Stimulated activated CD8-positive, alpha-beta memory T cell treated with anti-CD3 and anti-CD28 coated beads, Interleukin-2, amount 100 ng/mL, for 48 hours (primary cell): ENCODE measurements at regions not wholly inside any gene's neighbourhood (a gene's known extent, or its start where the extent isn't known, plus 50 kb on each side); places are given as distances from the start of the nearest gene placed in this dataset.
"Not testable (repeated sequence)": the region's sequence is repeated elsewhere in the genome, so short reads cannot be mapped to it uniquely, and the experiment has no call there.

Experiments
- DNase-seq, 2 donors: peaks; one replicate each; pipeline ENCODE4 v3.0.0-alpha.2; 2020; ENCODE audit warnings: low read depth in 2 of 2

DNA sequence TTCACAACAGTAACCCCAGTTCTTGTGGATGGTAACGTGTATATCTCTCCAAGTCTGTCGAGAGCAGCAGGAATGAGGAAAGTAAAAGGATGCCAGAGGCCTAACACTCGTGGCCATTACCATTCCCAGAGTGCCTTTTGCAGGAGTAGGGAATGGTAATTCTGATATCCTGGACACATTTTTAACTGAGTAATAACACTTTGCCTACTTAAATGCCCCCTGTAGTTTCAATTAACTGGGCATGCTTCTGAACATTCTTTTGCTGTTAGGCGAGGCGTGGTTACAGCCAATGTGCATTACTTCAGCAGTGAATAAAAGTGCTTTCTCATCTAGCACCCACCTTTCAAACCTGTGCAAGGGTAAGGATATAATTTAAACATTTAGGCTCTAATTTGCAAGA lies 258.5 kb upstream of the ADGRL2 start:
- DNase-seq, result no peak

DNA sequence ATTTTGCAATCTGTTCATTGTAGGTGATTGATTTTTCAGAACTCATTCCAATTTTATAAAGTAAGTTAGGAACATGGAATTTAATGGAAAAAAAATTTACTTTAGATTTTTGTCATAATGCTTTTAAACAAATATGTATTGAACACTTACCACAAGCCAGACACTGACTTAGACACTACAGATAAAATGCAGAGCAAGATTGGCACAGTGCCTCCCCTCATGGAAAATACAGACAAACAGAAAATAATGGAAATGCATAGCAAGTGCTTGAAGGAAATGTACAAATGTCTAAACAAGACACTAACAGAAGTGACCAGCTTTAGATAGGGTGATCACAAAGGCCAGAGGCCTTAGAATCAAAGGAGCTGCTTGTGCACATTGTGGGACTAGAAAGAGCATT lies 260.5 kb upstream of the ADGRL2 start:
- DNase-seq, result no peak

DNA sequence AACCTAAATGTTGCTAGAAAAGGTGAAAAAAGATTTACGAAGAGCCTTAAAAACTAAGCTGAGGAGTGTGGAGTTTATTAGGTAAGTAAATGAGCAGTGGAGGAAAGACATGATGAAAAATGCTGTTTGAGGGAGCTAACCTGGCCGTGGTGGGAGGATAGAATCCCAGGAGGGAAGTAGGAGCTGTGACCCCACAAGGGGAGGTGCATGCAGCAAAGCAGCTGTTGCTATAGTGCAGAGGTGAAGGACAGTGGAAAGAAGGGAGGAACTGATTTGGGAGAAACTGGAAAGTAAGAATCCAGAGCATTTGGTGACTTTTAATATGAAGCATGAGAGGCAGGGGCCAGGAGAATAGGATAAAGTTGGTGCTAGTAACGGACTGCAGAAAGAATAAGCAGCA lies 271.7 kb upstream of the ADGRL2 start:
- no peak for DNase-seq

DNA sequence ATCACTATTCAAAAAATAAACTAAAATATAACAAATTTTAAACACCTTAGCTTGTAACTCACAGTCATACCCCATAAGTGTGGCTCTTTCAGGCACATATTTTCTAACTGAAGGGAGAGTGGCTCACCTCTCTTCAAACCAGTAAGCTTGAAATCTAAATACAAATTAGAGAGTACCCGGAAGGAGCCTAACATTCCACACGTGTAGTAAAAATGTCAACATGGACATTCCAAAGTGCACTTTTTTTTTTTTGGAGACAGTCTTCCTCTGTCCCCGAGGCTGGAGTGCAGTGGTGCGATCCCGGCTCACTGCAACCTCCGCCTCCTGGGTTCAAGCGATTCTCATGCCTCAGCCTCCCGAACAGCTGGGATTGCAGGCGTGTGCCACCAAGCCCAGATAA lies 275.6 kb upstream of the ADGRL2 start:
- no peak for DNase-seq

DNA sequence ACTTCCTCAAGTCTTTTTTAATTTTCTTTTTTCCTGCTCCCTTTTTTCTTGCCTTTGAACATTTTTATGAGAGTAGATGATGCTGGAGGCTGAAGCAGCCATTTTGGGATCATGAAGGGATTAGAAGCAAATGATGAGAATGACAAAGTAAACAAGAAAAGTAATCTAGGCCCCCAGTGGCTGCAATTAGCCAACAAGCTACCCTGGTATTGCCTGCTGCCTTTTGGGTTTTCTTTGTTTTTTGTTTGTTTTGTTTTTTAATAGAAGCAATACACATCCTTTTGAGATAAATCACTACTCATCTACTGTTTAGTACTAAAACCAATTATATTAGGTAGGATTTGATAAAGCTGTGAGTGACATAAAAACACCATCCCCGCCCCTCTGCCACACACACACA lies 280.7 kb upstream of the ADGRL2 start:
- no peak for DNase-seq

DNA sequence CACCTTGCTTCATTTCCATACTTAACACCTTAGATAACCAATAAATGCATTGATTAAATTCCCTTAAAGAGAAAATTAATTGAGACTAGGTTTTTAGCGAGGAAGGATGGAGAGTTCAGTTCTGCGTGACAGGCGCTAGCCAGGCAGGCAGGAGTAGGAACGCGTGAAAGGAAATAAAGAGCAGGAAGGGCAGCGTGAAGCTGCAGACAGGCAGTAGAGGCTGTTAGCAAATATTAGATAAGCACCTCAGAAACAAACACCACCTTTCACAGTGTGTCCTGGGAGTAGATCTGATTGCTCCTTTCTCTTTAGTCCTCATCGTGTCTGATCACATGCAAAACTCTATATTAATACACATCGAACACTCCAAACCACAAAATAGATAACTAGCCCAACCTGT lies 282.7 kb upstream of the ADGRL2 start:
- DNase-seq, result no peak

DNA sequence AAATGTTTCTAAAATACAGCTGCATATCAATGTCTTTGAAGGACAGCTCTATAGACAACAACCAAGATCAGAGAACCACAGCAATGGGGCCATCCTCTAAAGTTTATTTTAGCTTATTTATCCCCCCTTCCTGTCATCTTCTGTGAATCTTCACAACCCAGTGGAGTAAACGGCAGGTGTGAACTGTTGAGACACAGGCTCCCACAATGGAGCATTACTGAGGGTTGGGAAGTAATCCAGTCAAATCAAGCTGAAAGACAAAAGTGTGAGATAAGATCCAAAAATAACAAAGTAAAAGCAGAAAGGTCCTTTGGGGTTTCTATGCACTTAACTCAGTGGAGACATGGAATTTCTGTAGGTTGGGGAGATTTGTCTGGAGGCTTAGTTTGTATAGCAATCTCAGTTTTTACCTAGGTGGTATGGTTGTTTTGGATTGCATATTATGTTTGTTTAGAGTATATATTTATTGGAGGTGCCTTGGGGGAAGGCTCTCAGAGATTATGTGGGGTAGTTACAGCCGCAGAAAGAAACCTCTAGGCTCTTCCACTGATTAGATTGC lies 286.9 kb upstream of the ADGRL2 start:
- DNase-seq, result no peak

DNA sequence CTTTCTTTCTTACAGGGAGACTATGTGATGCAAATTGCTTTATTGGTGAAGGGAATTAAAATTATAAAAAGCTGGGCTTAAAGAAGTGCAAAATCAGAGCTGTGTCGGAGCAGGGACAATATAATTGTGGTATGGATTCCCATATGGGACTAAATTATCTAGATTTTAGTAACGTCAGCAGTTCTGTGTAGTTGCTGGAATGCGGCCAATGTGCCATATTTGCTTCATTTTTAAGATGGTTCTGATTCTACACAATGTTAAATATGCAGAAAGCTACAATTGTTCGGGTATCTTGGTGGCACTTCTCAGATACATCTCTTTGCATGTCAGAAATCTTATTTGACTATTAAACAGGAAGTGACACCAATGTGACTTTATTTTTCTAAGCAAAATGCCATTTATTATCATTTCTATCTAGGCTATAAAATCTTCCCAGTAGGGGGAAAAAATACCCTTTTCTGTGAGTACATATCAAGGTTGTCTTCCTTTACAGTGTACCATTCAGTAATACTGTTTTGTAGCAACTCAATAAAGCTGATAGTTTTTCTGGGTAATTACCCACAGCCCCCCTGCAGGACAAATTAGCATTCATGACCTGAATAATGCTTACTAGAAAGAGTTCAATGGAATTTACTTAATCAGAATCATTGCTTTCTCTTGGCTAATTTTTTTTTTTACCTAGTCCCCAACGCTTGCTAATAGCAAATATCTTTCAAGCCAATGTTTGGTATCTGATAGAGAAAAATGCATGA lies 288.3 kb upstream of the ADGRL2 start:
- DNase-seq, result no peak

DNA sequence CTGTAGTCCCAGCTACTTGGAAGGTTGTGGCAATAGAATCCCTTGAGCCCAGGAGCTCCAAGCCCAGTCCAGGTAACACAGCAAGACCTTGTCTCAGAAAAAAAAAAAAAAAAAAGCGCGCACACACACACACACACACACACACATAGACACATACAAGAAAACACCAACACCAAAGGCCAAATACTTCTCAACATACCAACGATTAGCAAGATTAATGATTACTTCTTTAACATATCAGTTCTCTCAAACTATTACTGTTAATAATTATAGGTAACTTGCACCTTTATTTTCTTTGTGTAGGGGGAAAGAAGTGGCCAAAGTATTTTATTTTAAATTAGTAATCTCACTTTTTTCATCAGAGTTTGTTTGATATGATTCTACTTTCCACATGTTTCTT lies 289.5 kb upstream of the ADGRL2 start:
- no peak for DNase-seq

DNA sequence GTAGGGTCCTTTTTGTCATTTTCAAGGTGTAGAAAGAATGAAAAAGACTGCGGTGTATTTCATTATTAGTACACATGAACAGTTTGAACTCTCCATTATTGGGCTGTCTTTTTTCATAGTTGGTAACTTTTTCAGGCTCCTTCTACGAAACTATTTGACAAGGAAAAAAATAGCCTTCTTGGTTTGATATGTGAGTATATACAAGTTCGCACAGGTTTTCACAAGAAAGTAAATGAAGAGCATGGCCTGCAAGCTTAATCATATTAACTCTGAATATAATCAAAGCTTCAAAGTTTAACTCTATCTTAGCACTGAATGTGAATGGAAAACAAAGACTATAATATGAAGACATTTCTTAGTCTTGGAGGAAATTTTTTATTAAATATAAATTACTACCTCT lies 290.0 kb upstream of the ADGRL2 start:
- no peak for DNase-seq

DNA sequence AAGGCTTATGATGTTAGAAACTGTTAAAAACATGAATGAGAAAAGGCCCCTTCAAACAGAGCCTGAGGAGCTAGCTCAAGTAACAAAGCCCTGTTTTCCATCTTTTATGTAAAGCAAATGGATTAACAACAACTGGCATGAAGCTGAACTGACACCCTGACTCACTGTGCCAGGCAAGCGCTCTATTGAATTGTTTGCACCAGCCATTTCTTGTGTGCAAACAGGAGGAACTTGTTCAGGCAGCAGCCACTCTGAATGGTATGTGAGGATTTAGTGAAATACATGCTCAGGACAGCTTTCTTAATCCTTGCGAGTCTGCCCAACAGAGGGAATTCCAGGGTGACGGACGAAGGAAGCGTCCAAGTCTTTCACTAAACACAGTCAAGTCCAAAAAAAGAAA lies 291.1 kb upstream of the ADGRL2 start:
- DNase-seq, result no peak

DNA sequence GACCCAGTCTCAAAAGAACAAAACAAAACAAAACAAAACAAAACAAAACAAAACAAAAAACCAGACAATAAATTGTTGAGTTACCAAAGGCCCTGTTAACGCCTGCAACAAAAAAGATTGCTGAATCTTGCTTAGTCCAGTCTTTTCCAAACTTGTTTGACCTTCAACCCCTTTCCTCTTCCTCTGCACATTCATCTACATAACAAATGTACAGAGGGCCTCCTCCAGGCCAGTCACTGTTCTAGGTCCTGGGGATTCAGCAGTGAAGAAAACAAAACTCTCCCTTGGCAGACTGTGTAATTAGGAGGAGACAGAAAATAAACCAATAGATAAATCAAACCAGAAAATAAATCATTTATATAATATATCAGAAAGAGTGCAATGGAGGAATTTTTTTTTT lies 294.0 kb upstream of the ADGRL2 start:
- DNase-seq, result no peak

DNA sequence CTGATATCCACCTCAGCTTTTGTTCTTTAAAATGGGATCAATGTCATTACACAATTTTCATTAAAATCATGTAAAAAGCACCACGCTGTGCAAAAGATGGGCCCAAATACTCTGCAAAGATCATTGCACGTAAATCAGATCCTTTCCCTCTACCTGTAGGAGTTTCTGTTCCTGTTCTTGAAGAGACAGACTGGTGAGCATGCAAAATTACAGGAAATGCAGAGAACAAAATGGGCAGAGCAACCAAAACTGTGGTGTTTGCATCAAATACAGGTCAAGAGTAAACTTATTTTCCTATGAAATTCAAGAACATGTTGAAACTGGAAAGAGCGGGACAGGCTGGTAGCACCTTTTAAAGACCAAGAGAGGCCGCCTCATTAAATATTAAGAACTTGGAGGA lies 294.9 kb upstream of the ADGRL2 start:
- no peak for DNase-seq

DNA sequence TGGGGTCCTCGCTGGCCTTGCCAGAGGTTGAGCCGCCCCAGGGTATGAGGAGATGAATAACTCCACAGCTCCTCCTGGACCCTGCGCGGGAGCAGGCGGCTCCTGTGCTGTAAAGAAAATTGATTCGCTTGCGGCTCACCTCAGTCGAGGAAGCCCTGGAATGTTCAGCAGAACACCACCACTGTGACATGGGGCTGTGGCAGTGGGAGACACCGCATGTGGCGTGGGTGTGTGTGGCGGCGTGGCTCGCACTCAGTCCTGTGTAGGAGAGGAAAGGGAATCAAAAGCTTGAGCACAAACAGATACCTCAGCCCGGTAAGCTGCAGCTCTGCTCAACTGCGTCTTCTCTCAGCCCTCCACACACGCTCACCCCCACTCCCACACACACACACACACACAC lies 295.9 kb upstream of the ADGRL2 start:
- not testable (repeated sequence) for DNase-seq

DNA sequence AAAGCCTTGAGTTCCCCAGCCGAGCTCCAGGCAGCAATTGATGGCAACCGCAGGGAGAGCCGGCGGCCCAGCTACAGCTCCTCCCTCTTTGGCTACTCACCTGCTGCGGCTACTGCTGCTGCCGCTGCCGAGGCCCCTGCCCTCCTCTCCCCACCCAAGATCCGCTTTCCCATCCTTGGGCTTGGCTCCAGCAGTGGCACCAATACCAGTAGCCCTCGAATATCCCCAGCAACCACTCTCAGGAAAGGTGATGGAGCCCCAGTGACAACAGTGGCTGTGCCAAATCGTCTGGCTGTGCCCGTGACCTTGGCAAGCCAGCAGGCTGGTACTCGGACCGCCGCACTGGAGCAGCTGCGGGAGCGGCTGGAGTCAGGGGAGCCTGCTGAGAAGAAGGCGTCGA lies 298.0 kb upstream of the ADGRL2 start:
- DNase-seq, result not testable (repeated sequence)

DNA sequence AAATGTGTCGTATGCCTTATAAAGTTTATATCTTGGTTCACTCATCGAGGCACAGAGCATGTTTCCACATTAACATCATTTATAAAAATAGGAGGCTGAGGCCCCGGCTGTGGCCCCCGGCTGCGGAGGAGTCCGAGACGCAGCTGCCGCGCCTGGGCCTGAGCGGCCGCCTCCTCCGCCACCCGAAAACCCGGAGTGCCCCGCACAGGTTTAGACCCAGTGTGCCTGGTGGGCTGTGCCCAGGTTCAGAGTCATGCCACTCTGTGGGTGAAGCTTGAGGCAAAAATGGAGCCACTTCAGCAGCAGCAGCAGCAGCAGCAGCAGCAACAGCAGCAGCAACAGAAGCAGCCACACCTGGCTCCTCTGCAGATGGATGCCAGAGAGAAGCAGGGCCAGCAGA lies 299.2 kb upstream of the ADGRL2 start:
- not testable (repeated sequence) for DNase-seq

DNA sequence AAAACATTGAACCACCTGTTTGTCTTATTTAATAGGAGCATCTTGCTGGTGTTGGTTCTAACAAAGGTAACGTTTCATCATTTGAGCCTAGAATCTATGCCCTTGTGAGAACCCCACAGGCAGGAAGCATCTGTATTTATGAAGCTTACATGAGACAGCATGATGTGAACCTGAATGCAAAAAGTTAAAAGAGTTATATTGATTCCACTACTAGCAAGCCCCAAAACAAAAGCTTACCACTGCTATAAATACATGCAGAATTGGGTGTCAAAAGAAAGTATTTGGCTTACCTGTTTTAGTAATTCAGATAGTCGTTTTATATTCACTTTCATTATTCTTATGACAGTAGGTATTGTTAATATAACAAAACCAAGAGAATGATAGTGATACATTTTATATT lies 301.2 kb upstream of the ADGRL2 start:
- no peak for DNase-seq

DNA sequence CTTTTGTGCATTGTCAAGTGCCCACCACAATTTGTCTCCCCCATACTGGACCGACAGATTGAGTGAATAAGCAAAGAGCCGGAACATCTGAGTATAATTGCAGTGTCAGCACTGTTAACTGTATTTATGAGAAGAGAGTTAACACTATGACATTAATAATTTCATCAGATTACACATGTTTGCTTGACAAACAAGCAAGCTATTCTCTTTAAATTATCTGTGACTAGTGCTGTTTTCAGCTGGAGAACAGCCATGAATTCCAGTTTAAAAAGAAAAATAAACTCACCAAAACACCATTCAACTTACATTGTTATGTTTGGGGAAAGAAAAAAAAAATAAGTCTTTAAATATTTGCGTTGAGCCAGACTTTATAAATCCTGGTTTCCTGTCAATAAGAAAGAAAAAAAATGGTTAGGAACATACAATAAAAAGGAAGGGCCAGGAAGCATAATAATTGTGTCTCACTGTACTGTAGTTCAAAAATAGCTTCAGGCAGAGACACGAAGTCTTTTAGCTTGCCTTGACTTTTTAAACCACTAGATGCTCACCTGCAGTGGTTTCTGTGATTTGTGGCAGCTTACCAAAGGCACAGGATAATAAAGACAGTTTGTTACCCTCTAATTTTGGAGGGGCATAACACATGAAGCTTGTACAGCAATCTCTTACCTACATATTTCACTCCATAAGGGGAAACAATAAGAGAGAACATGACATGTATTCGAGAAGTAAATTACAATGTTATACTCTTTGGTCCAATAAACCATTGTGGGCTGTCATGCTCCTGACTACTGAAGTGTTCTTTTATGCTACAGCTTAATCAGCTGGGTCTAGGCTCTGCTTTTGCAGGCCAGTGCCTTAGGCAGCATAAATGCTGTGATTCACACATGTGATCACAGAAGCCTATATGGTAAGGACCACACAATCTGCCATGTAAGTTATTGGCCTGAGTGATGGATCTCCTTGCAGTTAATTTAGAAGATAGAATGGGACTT lies 302.0 kb upstream of the ADGRL2 start:
- DNase-seq, result no peak

DNA sequence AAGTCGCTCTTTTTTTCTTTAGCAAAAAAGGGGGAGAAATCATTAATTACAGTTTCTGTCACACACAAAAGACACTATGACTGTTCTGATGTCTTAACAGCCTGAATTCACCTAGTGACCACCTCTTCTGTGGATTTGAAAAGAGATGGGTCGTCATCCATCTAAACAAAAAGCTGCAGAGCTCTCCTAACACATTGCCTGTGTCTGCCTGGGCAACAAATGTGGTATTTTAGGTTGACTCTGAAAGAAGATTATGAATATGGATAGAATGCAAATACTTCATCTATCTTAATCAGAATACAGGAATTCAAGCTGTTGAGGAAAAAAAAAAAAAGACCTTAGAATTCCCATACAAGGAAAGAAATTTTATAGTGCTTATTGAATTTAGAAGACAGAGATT lies 304.4 kb upstream of the ADGRL2 start:
- no peak for DNase-seq

DNA sequence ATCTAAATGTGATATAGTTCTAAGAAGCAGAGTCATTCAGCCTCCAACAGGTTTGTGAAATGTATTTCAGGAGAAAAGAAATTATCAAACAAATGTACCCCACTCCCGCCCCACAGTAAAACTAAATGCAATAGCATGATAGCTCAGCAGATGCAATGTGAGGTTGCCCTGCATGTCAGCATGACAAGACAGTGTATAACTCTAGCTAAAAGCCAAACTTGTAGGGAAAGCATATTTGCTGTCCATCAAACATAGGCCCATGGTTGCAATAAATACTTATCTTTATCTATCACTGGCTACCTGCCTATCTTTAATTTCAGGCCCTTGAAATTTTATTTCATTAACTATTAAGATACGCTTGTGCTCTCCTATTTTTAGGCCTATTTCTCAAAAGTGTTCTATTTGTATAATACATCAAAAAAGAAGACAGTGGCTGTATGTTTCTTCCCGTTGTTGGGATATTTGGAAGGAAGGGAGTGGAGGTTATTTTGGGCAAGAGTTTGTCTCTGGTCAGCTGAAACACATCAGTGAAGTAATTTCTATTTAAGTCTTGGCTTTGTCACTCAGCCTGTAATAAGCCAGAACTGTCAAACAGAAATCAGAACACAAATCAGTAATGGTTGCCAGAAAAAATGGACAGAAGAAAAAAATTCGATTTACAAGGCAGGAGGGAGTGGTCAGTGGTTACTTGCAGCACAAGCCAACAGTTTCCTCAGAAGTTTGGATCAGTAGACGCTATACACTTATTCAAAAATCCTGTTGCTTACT lies 307.4 kb upstream of the ADGRL2 start:
- DNase-seq, result no peak

DNA sequence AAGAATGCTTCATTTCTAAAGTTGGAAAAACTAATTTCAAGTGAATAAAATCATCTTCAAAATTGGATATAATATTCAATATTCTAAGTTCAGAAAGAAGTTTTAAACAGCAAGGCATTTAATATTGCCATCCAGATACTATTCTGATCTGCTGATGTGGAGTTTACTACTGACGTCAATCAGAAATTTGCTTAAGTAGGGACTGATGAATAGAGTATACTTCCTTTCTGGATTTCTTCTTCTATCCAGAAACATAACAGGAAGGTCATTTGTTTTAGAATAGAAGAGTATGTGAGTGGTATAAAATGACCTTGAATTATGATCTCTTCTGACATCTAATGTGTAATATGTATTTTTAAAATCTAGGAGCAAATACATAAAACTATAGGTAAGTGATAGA lies 308.1 kb upstream of the ADGRL2 start:
- DNase-seq, result no peak

DNA sequence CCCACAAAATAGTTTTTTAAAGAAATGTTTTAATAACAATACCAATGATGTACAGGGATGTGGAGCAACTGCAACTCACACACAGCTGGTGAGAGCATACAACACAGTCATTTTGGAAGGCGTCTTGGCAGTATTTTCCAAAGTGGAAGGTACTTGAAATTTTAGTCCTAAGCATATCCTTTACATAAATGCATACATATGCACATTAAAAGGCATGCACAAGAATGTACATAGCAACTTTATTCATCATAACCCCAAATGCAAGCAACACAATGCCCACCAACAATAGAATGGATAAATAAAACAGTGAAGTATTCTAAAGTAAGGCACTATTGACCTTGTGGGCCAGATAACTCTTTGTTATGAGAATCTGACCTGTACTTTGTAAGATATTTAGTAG lies 310.1 kb upstream of the ADGRL2 start:
- DNase-seq, result no peak
